SK-N-DZ (cell line): ENCODE measurements at regions not wholly inside any gene's neighbourhood (a gene's known extent, or its start where the extent isn't known, plus 50 kb on each side); places are given as distances from the start of the nearest gene placed in this dataset.
"Not testable (repeated sequence)": the region's sequence is repeated elsewhere in the genome, so short reads cannot be mapped to it uniquely, and the experiment has no call there.

ENCODE experiments used
- DNase-seq: peaks from one replicate; pipeline ENCODE4 v3.0.0-alpha.2; 2015; ENCODE audit warnings: low spot score

DNA sequence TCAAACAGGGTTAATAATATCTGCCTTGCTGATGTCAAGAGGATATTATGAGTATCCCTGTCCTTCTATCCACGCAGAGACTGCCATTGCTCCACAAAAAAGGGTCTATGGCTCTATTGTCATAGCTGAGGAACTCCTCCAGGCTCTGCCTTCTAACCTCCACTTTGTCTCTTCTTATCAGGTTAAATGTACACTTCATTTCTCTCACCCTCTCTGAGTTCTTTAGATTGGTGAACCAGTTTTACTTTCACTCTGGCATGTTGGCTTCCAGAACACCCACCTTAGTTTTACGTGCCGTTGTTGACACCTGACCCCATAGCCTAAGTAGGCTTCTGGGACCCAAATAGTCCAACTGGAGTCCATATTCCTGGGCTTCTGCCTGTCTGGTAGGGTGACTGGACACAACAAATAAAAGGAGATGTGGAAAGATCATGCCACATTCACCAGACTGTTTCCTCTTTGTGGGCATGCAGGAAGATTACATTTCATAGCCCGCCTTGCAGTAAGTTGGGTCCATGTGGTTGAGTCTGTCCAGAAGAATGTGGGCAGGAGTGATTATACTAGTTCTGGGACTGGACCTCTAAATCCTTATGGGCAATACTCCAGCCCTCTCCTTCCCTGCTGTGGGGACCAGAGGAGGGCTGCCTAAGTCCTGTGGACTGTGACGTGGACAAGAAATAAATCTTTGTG lies 350.4 kb upstream of the CLINT1 start:
- DNase-seq = no peak

GRCh38 chr5:158207733-158208132 lies 348.8 kb upstream of the CLINT1 start:
- DNase-seq = no peak

DNA sequence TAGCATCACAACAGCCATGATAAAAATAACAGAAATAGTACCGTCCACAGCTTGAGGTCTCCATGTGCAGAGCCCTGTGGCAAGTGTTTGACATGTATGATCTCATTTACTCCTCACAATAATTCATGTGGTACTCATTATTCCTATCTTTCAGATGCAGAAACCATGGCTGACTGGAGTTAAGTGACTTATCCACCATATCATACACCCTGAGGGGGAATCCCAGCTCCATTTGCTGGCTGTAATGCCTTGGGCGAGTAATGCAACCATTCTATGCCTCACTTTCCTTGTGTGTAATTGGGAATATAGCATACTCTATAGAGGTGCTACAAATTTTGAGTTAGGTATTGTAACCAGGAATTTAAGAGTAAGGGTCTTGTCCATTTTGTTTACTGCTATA lies 347.0 kb upstream of the CLINT1 start:
- DNase-seq = no peak

DNA sequence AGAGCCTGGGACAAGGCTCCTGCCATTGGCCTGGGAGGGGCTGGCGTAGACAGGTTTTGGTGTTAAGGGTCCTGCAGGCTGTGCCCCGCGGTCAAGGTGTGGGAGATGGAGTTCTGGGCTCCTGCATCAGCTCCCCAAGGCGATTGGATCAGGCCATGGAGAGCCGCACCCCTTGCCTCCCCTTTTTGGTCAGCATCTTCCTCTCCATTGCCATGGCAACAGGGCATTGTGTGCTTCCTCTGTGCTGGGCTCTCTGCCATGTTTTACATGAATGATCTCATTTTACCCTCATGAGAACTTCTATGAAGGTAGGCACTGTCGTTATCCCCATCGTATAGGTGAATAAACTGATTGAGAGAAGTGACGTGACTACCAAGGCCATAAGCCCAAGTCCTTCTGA lies 344.3 kb upstream of the CLINT1 start:
- DNase-seq = no peak

DNA sequence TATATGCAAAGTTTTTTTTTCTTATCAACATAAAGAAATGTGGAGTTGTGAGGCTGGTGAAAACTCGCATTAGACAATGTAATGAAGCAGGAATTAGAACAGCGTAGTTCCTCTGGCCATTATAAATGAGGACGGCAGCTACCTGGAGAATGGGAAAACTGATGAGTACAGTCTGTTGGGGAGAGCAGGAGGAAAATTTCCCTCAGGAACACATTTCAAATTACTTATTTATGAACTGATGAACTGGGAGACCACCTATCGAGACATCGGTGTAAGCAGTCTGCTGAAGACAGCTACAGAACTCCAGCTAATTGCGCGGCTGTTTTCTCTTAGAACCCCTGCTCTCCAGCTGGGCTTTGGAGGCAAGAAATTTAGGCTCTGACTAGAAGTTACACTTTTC lies 343.9 kb upstream of the CLINT1 start:
- DNase-seq = no peak

DNA sequence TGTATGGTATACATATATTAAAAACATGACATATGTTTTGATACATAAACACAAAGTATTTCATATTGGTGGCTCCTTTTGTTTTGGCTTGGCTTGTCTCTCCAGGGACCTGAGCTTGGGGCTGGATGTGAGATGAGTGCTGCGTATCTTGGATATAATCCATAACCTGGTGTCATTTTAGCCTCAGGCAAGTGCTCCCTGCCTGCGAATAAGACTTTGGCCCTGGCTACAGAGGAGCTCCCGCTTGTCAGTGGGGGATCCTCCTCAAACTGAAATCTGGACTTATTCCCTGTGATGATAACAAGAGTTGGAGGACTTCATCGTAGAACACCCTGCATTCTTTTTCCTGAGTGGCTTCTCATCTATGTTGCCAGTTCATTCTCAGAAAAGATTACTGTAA lies 341.7 kb upstream of the CLINT1 start:
- DNase-seq = no peak

- no peak for DNase-seq
Measured at GRCh38 chr5:158198636-158199035, 339.7 kb upstream of the CLINT1 start.

DNA sequence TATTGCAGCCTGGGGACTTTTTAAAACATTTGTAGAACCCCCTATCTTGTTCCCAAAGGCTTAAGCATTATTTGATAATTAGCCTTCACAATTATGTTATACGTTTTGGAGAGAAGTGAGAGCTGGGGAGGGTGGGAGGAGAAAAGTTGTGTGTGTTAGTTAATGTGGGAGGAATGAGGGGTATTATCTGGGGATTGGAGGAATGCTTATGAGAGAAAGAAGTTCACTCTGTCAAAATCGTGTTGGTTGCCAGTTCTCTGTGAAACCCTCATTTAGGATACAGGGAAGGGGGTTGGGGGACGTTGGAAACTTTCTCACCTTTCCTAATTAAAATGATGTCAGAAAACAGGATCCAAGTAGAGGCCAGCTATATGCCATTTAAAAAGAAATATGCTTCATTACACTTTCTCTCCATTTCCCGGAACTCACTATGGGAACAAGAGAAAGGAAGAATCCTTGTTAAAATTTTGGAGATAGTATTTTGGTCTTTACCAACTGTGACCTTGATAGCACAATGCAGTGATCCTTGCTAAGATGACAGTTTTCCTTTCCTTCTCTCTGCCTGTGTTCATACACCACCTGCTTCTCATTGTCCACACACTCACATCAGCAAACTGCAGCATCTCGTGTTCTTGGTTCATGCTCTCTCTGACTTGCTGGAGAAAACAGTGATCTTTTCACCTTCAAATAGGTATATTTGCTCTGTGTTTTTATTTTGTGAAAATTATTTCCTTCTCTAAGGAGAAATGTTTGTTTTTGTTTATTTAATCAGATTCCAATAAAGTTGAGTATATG lies 336.7 kb upstream of the CLINT1 start:
- DNase-seq = no peak

DNA sequence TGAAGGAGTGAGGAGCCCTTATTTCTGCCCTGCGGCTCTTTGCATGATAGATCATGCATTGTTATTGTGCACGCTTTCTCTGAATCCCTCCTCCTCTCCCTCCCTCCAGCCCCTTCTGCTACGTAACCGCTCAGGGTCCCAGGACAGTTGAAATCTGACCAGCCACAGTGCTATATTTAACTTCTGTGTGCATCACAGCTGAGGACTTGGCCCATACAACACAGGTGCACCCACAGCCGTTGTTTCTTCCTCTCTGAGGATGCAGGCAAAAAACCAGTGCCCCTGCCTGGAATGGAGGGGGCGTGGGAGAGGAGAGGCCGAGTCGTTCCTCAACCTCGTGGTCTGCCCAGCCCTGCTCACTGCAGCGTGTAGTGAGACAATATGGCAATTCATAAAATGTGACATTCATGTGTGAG lies 335.6 kb upstream of the CLINT1 start:
- no peak for DNase-seq

GRCh38 chr5:158193395-158193794 lies 334.4 kb upstream of the CLINT1 start:
- DNase-seq = not testable (repeated sequence)

DNA sequence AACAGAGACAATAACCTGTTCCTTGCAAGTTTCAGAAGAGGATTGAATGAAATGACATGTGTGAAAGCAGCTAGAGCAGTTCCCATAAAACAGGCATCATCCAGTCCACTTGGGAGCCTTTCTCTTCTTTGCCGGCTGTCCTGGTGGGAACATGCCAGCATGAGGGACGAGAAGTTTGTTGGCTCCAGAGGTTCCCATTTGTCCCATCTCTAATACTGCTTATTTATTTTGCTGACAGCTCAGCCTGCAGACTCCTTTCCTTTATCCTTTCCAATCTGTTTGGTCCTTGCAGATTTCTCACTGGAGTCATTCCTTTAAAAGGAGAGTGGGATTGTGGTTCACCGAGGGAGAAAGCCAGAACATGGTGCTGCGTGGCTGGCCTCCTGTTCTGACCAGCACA lies 321.5 kb upstream of the CLINT1 start:
- no peak for DNase-seq

GRCh38 chr5:158179271-158179670 lies 320.3 kb upstream of the CLINT1 start:
- DNase-seq = no peak

GRCh38 chr5:158178535-158178934 lies 319.6 kb upstream of the CLINT1 start:
- DNase-seq = peak; percentile 51

DNA sequence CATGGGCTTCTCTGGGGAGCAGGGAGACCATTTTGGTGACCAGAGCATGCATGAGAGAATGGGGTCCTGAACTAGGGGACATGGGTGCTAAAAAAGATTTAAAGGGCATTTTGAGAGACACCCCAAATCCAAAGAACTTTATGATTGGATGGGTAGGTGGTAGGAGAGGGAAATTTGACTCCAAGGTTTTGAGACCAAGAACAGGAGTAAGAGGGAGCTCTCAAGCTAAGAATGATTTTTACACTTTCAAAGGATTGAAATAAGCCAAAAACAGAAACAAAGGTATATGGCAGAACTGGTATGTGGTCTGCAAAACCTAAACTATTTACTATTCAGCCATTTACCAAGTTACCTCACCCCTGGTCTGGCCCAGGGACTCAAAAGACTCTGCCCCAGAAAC lies 318.2 kb upstream of the CLINT1 start:
- DNase-seq = no peak

DNA sequence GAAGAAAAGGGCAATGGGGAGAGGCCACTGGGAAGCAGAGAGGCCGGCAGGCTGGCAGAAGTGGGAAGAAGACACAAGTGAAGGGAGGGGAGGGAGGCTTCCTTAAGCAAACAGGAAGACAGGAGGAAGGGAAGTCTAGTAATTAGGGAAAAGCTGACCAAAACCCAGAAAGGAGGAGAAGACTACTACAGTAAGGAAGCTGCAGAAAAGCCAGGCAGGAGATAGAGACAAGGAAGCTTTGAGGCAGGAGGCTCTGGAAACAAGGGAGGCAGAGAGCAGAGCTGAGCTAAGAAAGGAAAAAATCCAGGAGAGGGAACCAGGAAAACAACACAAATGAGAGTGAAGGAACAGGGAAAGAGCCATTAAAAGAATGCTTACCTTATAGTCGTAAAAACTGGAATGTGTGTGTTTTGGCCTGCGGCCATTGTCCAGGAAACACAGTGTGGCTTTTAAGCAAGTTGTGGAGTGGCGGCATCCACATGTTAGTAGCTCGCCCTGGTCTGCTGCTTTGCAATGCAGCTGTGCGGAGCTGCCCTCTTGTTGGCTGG lies 317.1 kb upstream of the CLINT1 start:
- DNase-seq = no peak

- peak; percentile 88 for DNase-seq
Measured at GRCh38 chr5:158174918-158175851, 316.2 kb upstream of the CLINT1 start.

DNA sequence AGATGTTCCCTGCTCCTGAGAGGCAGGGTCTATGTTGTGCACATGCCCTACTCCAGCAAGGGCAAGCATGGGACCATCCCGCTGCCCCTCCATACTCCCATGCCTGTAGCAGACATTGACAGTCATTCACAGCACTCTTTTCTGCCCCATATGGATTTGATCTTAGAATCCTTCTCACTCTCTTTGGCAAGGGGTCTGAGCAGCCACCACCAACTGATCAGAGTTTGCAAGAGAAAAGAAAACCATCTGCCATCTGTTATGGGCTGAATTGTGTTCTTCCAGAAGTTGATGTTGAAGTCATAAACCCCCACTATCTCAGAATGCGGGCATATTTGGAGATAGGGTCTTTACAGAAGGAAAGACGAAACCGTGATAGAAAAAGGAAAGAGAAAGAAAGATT lies 315.1 kb upstream of the CLINT1 start:
- DNase-seq = no peak

DNA sequence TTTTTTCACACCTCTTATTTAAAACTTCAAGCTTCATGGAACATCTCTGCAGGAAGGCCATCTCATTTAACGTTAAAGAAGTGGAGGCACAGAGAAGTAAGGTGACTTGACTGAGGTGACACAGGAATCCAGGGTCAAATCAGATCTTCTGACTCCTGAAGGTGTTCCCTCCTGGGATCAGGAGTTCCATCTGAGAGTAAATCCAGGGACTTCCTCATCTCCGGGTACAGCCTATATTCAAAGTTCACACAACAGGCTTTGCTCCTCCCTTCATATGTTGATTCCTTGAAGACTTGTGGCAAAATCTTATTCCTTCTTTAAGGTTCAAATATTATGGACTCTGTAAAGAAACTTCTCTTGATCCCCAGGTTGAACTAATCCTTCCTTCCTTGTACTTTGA lies 313.1 kb upstream of the CLINT1 start:
- no peak for DNase-seq

- no peak for DNase-seq
Measured at GRCh38 chr5:158170534-158170933, 311.6 kb upstream of the CLINT1 start.

DNA sequence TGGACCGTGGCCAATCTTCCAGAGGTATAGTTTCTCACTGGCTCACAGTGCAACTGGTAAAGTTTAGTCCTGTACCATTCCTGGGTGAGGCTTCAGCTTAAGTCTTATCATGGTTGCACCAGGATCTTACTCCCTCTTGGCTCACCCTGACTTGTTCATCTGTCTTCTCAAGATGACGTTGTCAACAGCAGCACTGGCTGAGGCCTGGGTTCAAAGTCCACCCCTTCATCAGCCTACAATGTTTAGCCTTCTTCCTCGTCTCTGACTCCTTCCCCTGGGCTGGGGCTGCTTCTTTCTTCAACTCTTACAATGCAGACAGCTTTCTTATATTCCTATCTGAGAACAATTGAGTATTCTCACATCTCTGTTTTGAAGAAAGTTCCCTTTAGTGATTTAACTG lies 311.1 kb upstream of the CLINT1 start:
- no peak for DNase-seq

GRCh38 chr5:158166424-158166823 lies 307.5 kb upstream of the CLINT1 start:
- DNase-seq = peak; percentile 81

DNA sequence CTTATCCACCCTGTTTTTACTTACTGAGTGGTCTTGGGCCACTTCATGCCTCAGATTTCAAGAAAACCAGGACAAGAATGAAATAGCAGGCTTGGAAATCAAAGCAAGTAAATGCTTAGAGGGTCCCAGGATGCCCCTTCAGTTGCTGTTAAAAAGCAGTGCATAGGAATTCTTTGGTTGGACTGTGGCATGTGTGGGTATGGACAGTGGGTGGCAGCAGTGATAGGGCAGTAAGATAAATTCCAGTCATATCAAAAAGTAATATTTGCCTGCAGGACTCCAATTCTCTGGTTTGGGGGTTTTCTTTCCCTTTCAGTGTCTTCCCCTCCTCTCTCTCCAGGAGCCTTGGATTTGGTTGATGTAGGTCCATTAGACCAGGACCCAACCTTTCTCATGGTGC lies 306.7 kb upstream of the CLINT1 start:
- DNase-seq = peak; percentile 9
